HL-60 (cell line): ENCODE measurements at regions not wholly inside any gene's neighbourhood (a gene's known extent, or its start where the extent isn't known, plus 50 kb on each side); places are given as distances from the start of the nearest gene placed in this dataset.

ENCODE experiments used
- DNase-seq, 2 experiments: peaks; one replicate each; pipeline ENCODE4 v3.0.0-alpha.2; 2010 to 2020; ENCODE audit warnings: low read depth in 1 of 2, low spot score in 1 of 2
- H3K27ac ChIP-seq: fragments of 250-450 bp; sonication (Bioruptor Pico); replicated peaks from 2 replicates; pipeline ENCODE4 v1.5.1; 2020; ENCODE audit warnings: mild to moderate bottlenecking, moderate library complexity
- H3K27me3 ChIP-seq: fragments of 250-450 bp; sonication (Bioruptor Pico); 2 replicates; pipeline ENCODE4 v1.5.1; 2021; ENCODE audit warnings: mild to moderate bottlenecking, moderate library complexity; ENCODE audit not compliant: insufficient read depth, poor library complexity, severe bottlenecking
- H3K4me3 ChIP-seq: replicated peaks from 2 replicates; pipeline ENCODE4 v1.5.1; 2011; ENCODE audit warnings: mild to moderate bottlenecking, control low read depth, low read length; ENCODE audit not compliant: insufficient read depth
- CTCF ChIP-seq: IDR thresholded peaks from one replicate; pipeline ENCODE4 v1.5.1; 2011; ENCODE audit warnings: low read length, control low read depth, inconsistent platforms; ENCODE audit not compliant: insufficient read depth
- GABPA ChIP-seq: IDR thresholded peaks from 2 replicates; pipeline ENCODE4 v1.6.1; 2012; ENCODE audit warnings: low read depth
- POLR2AphosphoS5 ChIP-seq: IDR thresholded peaks from 2 replicates; pipeline ENCODE4 v1.6.1; 2012; ENCODE audit warnings: low read depth
- REST ChIP-seq: IDR thresholded peaks from 2 replicates; pipeline ENCODE4 v1.6.1; 2012; ENCODE audit warnings: low read depth; ENCODE audit not compliant: insufficient replicate concordance
- SPI1 ChIP-seq: IDR thresholded peaks from 2 replicates; pipeline ENCODE4 v1.6.1; 2012; ENCODE audit warnings: low read depth, mild to moderate bottlenecking, borderline replicate concordance

GRCh38 chr5:155540000-155540595, 526.5 kb downstream of the KIF4B start:
- no peak overlapping the region for H3K27ac ChIP-seq
- TF ChIP-seq GABPA = no peak
- no peak for TF ChIP-seq POLR2AphosphoS5
- no peak for TF ChIP-seq CTCF
- TF ChIP-seq SPI1 = no peak
- no peak for TF ChIP-seq REST
- no peak for DNase-seq

GRCh38 chr5:155546075-155546474, 532.5 kb downstream of the KIF4B start:
- TF ChIP-seq REST (no peak), GABPA (no peak), SPI1 (no peak), POLR2AphosphoS5 (no peak), CTCF (no peak)
- H3K27me3 ChIP-seq = no peaks in the 10 kb centered on the region
- DNase-seq = no peak
- no peak overlapping the region for H3K27ac ChIP-seq
- H3K4me3 ChIP-seq = no peak overlapping the region

More at GRCh38 chr5:155540000-155540595, 526.5 kb downstream of the KIF4B start:
- H3K27me3 ChIP-seq = no peaks in the 10 kb centered on the region
- H3K4me3 ChIP-seq = no peak overlapping the region

- TF ChIP-seq SPI1 = no peak
- no peak for TF ChIP-seq POLR2AphosphoS5
- no peak for TF ChIP-seq GABPA
- TF ChIP-seq REST = no peak
- TF ChIP-seq CTCF = no peak
- H3K27me3 ChIP-seq = no peaks in the 10 kb centered on the region
- H3K4me3 ChIP-seq = no peak overlapping the region
- H3K27ac ChIP-seq = no peak overlapping the region
- no peak for DNase-seq
Observed at GRCh38 chr5:155554500-155554899, 540.9 kb downstream of the KIF4B start.
